Cardiac muscle cell (in vitro differentiated cells and primary cell): ENCODE measurements at regions not wholly inside any gene's neighbourhood (a gene's known extent, or its start where the extent isn't known, plus 50 kb on each side); places are given as distances from the start of the nearest gene placed in this dataset.

Source experiments
- DNase-seq, 2 donors: peaks; one replicate each; pipeline versions ENCODE4 v3.0.0 to v3.0.0-alpha.2; 2010 to 2017; ENCODE audit warnings: low read depth in 1 of 2, low spot score in 1 of 2
- H3K27ac ChIP-seq: fragments of 200-600 bp; sonication (generic); 2 replicates; pipeline ENCODE4 v1.5.1; 2016
- H3K27me3 ChIP-seq: fragments of 200-600 bp; sonication (generic); 2 replicates; pipeline ENCODE4 v1.6.0; 2016; ENCODE audit warnings: control low read depth
- H3K36me3 ChIP-seq: fragments of 200-600 bp; sonication (generic); 2 replicates; pipeline ENCODE4 v1.5.1; 2016; ENCODE audit warnings: control low read depth
- H3K4me1 ChIP-seq: fragments of 200-600 bp; sonication (generic); 2 replicates; pipeline ENCODE4 v1.8.1; 2017; ENCODE audit warnings: low read depth, mild to moderate bottlenecking, mixed run types
- H3K4me3 ChIP-seq: fragments of 200-600 bp; sonication (generic); 2 replicates; pipeline ENCODE4 v1.5.1; 2016; ENCODE audit warnings: mild to moderate bottlenecking
- H3K9me3 ChIP-seq: fragments of 200-600 bp; sonication (generic); 2 replicates; pipeline ENCODE4 v1.5.1; 2017; ENCODE audit warnings: low read depth, mild to moderate bottlenecking, control low read depth
- CTCF ChIP-seq: IDR thresholded peaks from 2 replicates; pipeline ENCODE4 v1.5.1; 2012; ENCODE audit warnings: low read depth, mild to moderate bottlenecking, low read length

- Histone ChIP-seq H3K27ac (no peak overlapping the region), H3K9me3 (no peaks in the 10 kb centered on the region), H3K4me1 (no peaks in the 10 kb centered on the region), H3K36me3 (no peaks in the 10 kb centered on the region), H3K27me3 (no peaks in the 10 kb centered on the region), H3K4me3 (no peak overlapping the region)
- no peak for DNase-seq
- no peak for TF ChIP-seq CTCF
These were observed 443.4 kb downstream of the ANXA1 start for GRCh38 chr9:73595036-73595545.

- DNase-seq: no peak
- no peak for TF ChIP-seq CTCF
- Histone ChIP-seq H3K4me1 (no peaks in the 10 kb centered on the region), H3K27ac (no peak overlapping the region), H3K4me3 (no peak overlapping the region), H3K9me3 (no peaks in the 10 kb centered on the region), H3K27me3 (no peaks in the 10 kb centered on the region), H3K36me3 (no peaks in the 10 kb centered on the region)
These were observed 444.7 kb downstream of the ANXA1 start for GRCh38 chr9:73596321-73596720.

- no peaks in the 10 kb centered on the region for H3K36me3 ChIP-seq
- no peaks in the 10 kb centered on the region for H3K9me3 ChIP-seq
- TF ChIP-seq CTCF: no peak
- no peak for DNase-seq
- H3K4me3 ChIP-seq: no peak overlapping the region
- H3K27me3 ChIP-seq: no peaks in the 10 kb centered on the region
- no peak overlapping the region for H3K27ac ChIP-seq
- H3K4me1 ChIP-seq: no peaks in the 10 kb centered on the region
These were observed 445.4 kb downstream of the ANXA1 start for GRCh38 chr9:73597039-73597438.

GRCh38 chr9:73597771-73598170, 446.1 kb downstream of the ANXA1 start:
- no peak for DNase-seq
- TF ChIP-seq CTCF: no peak
- H3K9me3 ChIP-seq: no peaks in the 10 kb centered on the region
- no peaks in the 10 kb centered on the region for H3K4me1 ChIP-seq
- no peak overlapping the region for H3K4me3 ChIP-seq
- H3K36me3 ChIP-seq: no peaks in the 10 kb centered on the region
- no peaks in the 10 kb centered on the region for H3K27me3 ChIP-seq
- H3K27ac ChIP-seq: no peak overlapping the region

- Histone ChIP-seq H3K4me3 (no peak overlapping the region), H3K27me3 (no peaks in the 10 kb centered on the region), H3K27ac (no peak overlapping the region), H3K4me1 (no peaks in the 10 kb centered on the region), H3K9me3 (no peaks in the 10 kb centered on the region), H3K36me3 (no peaks in the 10 kb centered on the region)
- DNase-seq: no peak
- TF ChIP-seq CTCF: no peak
These were observed 457.7 kb downstream of the ANXA1 start for GRCh38 chr9:73609381-73609780.

- Histone ChIP-seq H3K4me3 (no peak overlapping the region), H3K27ac (no peak overlapping the region), H3K36me3 (no peaks in the 10 kb centered on the region), H3K4me1 (no peaks in the 10 kb centered on the region), H3K9me3 (no peaks in the 10 kb centered on the region), H3K27me3 (no peaks in the 10 kb centered on the region)
- no peak for DNase-seq
- no peak for TF ChIP-seq CTCF
These were observed 459.4 kb downstream of the ANXA1 start for GRCh38 chr9:73611032-73611431.
